GM12878 (cell line): ENCODE measurements at regions not wholly inside any gene's neighbourhood (a gene's known extent, or its start where the extent isn't known, plus 50 kb on each side); places are given as distances from the start of the nearest gene placed in this dataset.

Source experiments
- ATAC-seq: fragments of 200-7000 bp; cut with Tn5 transposase; 3 replicates; pipeline ENCODE4 v1.9.1; 2020; ENCODE audit warnings: mild to moderate bottlenecking, moderate library complexity
- BruUV-seq: library from RNA; stranded (reverse); fragments of 400-500 nt; replicated peaks from 2 replicates; lab custom pipeline; 2021; lab: Mats Ljungman, UMichigan
- CTCF ChIA-PET: fragments of 300-600 bp; sonication (Branson Sonifier 250); formaldehyde crosslinking; extraction: SDS; loops from one replicate; lab custom pipeline; 2021; ENCODE audit warnings: inconsistent platforms; lab: Yijun Ruan, JAX
- POLR2A ChIA-PET: fragments of 350-600 bp; formaldehyde crosslinking; extraction: SDS; loops from one replicate; lab custom pipeline; 2021; ENCODE audit warnings: inconsistent platforms; lab: Charles Lee
- RAD21 ChIA-PET: fragments of 300-600 bp; sonication (Branson Sonifier 250); formaldehyde crosslinking; loops from one replicate; lab custom pipeline; 2023; ENCODE audit warnings: antibody characterized with exemption; ENCODE audit not compliant: unreplicated experiment; lab: Charles Lee
- SMC1A ChIA-PET: fragments of 300-600 bp; sonication (Branson Sonifier 250); formaldehyde crosslinking; loops from one replicate; lab custom pipeline; 2023; ENCODE audit not compliant: unreplicated experiment, uncharacterized antibody; lab: Charles Lee
- DNase-seq: peaks from one replicate; pipeline ENCODE4 v3.0.0-alpha.2; 2011; ENCODE audit warnings: low read depth, low spot score
- FAIRE-seq: peaks from 3 replicates; lab custom pipeline; 2011; peaks lifted over from hg19 to GRCh38; lab: Jason Lieb, UNC
- H2AFZ ChIP-seq: 2 replicates; pipeline ENCODE4 v1.6.0; 2011; ENCODE audit warnings: low read depth, low read length, control low read depth; ENCODE audit not compliant: control insufficient read depth
- H3K27ac ChIP-seq: 2 replicates; pipeline ENCODE4 v1.5.1; 2011; ENCODE audit warnings: control low read depth; ENCODE audit not compliant: control insufficient read depth, insufficient read depth
- H3K27me3 ChIP-seq, 2 experiments: replicated peaks in 1 of 2; 2 replicates each; pipeline versions ENCODE4 v1.6.0 to v1.6.1; 2011; ENCODE audit warnings: low read length in 1 of 2; ENCODE audit not compliant: control insufficient read depth in 2 of 2, insufficient read depth in 2 of 2
- H3K36me3 ChIP-seq, 2 experiments: 2 replicates each; pipeline ENCODE4 v1.5.1; 2011; ENCODE audit warnings: low read length in 1 of 2; ENCODE audit not compliant: control insufficient read depth in 2 of 2, insufficient read depth in 2 of 2
- H3K4me1 ChIP-seq: 2 replicates; pipeline ENCODE4 v1.6.1; 2011; ENCODE audit warnings: mild to moderate bottlenecking, low read length, moderate library complexity, mixed read lengths; ENCODE audit not compliant: control insufficient read depth, insufficient read depth
- H3K4me2 ChIP-seq: 2 replicates; pipeline ENCODE4 v1.6.0; 2011; ENCODE audit warnings: control low read depth; ENCODE audit not compliant: control insufficient read depth, insufficient read depth
- H3K4me3 ChIP-seq: fragments of 200-600 bp; sonication (generic); 2 replicates; pipeline ENCODE4 v1.5.1; 2016
- H3K79me2 ChIP-seq: 2 replicates; pipeline ENCODE4 v1.6.0; 2011; ENCODE audit warnings: low read length; ENCODE audit not compliant: control insufficient read depth, insufficient read depth
- H3K9ac ChIP-seq: 2 replicates; pipeline ENCODE4 v1.8.0; 2011; ENCODE audit warnings: low read length, control low read depth, mixed read lengths; ENCODE audit not compliant: control insufficient read depth, insufficient read depth
- H3K9me3 ChIP-seq: replicated peaks from 3 replicates; pipeline ENCODE4 v1.5.1; 2011; ENCODE audit warnings: mild to moderate bottlenecking, low read length; ENCODE audit not compliant: control insufficient read depth, insufficient read depth
- H4K20me1 ChIP-seq: 2 replicates; pipeline ENCODE4 v1.6.0; 2011; ENCODE audit not compliant: control insufficient read depth, insufficient read depth
- ATF2 ChIP-seq: IDR thresholded peaks from 2 replicates; pipeline ENCODE4 v1.6.1; 2012; ENCODE audit warnings: low read length, inconsistent platforms
- CTCF ChIP-seq, 3 experiments: IDR thresholded peaks in 2 of 3; conservative IDR thresholded peaks in 1 of 3; 2 replicates each; pipeline ENCODE4 v1.5.1; 2011; ENCODE audit warnings: low read depth in 3 of 3, low read length in 3 of 3, mild to moderate bottlenecking in 3 of 3, control low read depth in 2 of 3, moderate library complexity in 2 of 3, inconsistent platforms in 1 of 3, mixed read lengths in 1 of 3; ENCODE audit not compliant: control insufficient read depth in 2 of 3, insufficient read depth in 1 of 3; ENCODE audit errors: extremely low read depth in 1 of 3
- E2F8 ChIP-seq: fragments of 450-650 bp; IDR thresholded peaks from 2 replicates; pipeline ENCODE4 v1.6.1; 2018; ENCODE audit warnings: mild to moderate bottlenecking, low read depth, moderate library complexity; ENCODE audit not compliant: partially characterized antibody
- EED ChIP-seq: sonication (generic); IDR thresholded peaks from 2 replicates; pipeline ENCODE4 v1.6.1; 2016; ENCODE audit warnings: antibody characterized with exemption, low read depth
- MYB ChIP-seq: fragments of 150-350 bp; IDR thresholded peaks from 2 replicates; pipeline ENCODE4 v1.6.1; 2014; ENCODE audit warnings: mild to moderate bottlenecking, low read depth, low read length, borderline replicate concordance
- RAD51 ChIP-seq: fragments of 450-650 bp; IDR thresholded peaks from 2 replicates; pipeline ENCODE4 v1.6.1; 2016; ENCODE audit warnings: moderate library complexity, mild to moderate bottlenecking, inconsistent platforms
- RCOR1 ChIP-seq: conservative IDR thresholded peaks from 2 replicates; pipeline ENCODE4 v1.6.1; 2012; ENCODE audit warnings: low read depth, low read length, improper control_type of control experiment
- SP1 ChIP-seq: IDR thresholded peaks from one replicate; pipeline ENCODE4 v1.6.1; 2011; ENCODE audit warnings: low read depth, low read length
- WGBS: methylation state at CpG from one replicate; pipeline ENCODE4 v1.1.6; 2016; ENCODE audit warnings: low lambda C conversion rate; ENCODE audit not compliant: insufficient replicate concordance, insufficient coverage; ENCODE audit errors: missing lambda C conversion rate; 5-methylcytosine and 5-hydroxymethylcytosine counted together
- in situ Hi-C: fragments of 300-500 bp; cut with MboI; formaldehyde crosslinking; loops from 9 replicates; pipeline ENCODE4 v1.14.3; 2018; ENCODE audit warnings: mixed read lengths
- intact Hi-C: fragments of 100-400 bp; cut with micrococcal nuclease; formaldehyde crosslinking; loops from one replicate; pipeline ENCODE4 v1.14.2; 2022; ENCODE audit not compliant: unreplicated experiment
- TF ChIP-seq, protein P1 (sequence below): IDR thresholded peaks from 2 replicates; pipeline ENCODE4 v1.6.1; 2012; ENCODE audit warnings: improper control_type of control experiment, low read depth, low read length; ENCODE audit not compliant: insufficient replicate concordance

DNA sequence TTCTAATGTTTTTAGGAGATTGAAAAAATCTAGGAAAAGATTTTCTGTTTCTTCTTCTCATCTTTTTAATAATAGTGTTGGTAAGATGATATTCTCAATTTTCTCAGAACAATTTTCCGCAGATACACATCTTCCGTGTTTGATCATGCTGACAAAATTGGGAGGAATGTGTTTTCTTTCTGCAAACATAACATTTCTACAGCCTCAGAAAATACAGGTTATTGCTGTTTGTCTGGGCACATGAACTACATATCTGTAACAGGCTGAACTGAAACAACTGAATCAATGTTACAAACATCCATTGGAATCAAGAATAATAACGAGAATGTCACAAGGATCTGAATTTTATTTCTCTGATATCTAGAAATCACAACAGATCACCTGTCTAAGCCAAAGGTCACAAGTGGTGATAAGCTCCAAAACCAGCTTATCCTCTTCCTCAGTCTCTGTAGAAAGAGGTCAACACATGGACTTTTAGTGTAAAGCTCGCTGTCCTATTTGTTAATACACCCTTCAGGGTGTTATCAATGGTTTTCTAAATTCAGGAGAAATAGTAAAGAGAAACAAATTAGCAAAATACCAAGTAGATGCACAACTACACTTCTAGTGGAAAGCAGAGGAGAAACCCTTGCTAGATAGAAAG, 197.3 kb upstream of the MARCKS start (continued):
- TF ChIP-seq, protein P1, sequence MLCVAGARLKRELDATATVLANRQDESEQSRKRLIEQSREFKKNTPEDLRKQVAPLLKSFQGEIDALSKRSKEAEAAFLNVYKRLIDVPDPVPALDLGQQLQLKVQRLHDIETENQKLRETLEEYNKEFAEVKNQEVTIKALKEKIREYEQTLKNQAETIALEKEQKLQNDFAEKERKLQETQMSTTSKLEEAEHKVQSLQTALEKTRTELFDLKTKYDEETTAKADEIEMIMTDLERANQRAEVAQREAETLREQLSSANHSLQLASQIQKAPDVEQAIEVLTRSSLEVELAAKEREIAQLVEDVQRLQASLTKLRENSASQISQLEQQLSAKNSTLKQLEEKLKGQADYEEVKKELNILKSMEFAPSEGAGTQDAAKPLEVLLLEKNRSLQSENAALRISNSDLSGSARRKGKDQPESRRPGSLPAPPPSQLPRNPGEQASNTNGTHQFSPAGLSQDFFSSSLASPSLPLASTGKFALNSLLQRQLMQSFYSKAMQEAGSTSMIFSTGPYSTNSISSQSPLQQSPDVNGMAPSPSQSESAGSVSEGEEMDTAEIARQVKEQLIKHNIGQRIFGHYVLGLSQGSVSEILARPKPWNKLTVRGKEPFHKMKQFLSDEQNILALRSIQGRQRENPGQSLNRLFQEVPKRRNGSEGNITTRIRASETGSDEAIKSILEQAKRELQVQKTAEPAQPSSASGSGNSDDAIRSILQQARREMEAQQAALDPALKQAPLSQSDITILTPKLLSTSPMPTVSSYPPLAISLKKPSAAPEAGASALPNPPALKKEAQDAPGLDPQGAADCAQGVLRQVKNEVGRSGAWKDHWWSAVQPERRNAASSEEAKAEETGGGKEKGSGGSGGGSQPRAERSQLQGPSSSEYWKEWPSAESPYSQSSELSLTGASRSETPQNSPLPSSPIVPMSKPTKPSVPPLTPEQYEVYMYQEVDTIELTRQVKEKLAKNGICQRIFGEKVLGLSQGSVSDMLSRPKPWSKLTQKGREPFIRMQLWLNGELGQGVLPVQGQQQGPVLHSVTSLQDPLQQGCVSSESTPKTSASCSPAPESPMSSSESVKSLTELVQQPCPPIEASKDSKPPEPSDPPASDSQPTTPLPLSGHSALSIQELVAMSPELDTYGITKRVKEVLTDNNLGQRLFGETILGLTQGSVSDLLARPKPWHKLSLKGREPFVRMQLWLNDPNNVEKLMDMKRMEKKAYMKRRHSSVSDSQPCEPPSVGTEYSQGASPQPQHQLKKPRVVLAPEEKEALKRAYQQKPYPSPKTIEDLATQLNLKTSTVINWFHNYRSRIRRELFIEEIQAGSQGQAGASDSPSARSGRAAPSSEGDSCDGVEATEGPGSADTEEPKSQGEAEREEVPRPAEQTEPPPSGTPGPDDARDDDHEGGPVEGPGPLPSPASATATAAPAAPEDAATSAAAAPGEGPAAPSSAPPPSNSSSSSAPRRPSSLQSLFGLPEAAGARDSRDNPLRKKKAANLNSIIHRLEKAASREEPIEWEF: no peak
- TF ChIP-seq MYB: no peak
- TF ChIP-seq, all 136 proteins: peak for 0

- ChIA-PET SMC1A (interaction anchor here (1.1 to 19.1 kb wide), 9 partner anchors 9 to 194 kb away, joined by 3 to 234 read pairs (median 8); no protein-coding TSS in a partner anchor), POLR2A (interaction anchor here (1.0 to 4.0 kb wide), 4 partner anchors 9 to 18 kb away, joined by 4 to 22 read pairs (median 12); no protein-coding TSS in a partner anchor)
- in situ Hi-C loops: no loop called here
- TF ChIP-seq RCOR1: no peak
- TF ChIP-seq ATF2: no peak
- TF ChIP-seq EED: no peak
- no peak for TF ChIP-seq RAD51
- TF ChIP-seq SP1: no peak
- TF ChIP-seq CTCF (IDR thresholded peaks at IDR 0.05 in 2 of 3, conservative IDR thresholded peaks at IDR 0.05 in 1 of 3; ENCODE audit: control insufficient read depth in 2 of 3, extremely low read depth in 1 of 3, insufficient read depth in 1 of 3, low read depth in 3 of 3, low read length in 3 of 3): no peak
- TF ChIP-seq E2F8: no peak
These were observed 196.3 kb upstream of the MARCKS start for GRCh38 chr6:113660819-113661218.

More at GRCh38 chr6:113660819-113661218, 196.3 kb upstream of the MARCKS start:
- ATAC-seq: no peak
- Histone ChIP-seq H3K4me1 (peaks cover 39% of the 10 kb centered on the region), H3K4me3 (no peak overlapping the region), H3K4me2 (no peak overlapping the region; the same call in 1 of the 2 replicates), H3K9me3 (no peaks in the 10 kb centered on the region), H4K20me1 (no peaks in the 10 kb centered on the region), H2AFZ (no peak overlapping the region), H3K79me2 (no peaks in the 10 kb centered on the region), H3K9ac (no peak overlapping the region), H3K27ac (no peak overlapping the region), H3K27me3 (no peaks in the 10 kb centered on the region), H3K36me3 (no peaks in the 10 kb centered on the region)
- FAIRE-seq: no peak
- BruUV-seq: no TSS peak
- intact Hi-C loops: no loop called here
- no peak for DNase-seq
- ChIA-PET RAD21 (interaction anchor here (0.6 to 5.3 kb wide), 12 partner anchors 9 to 284 kb away, joined by 3 to 48 read pairs (median 5); no protein-coding TSS in a partner anchor), CTCF (interaction anchor here (0.9 to 1.5 kb wide), 6 partner anchors 14 to 354 kb away, joined by 3 to 5 read pairs (median 4); no protein-coding TSS in a partner anchor)
- WGBS: 76% methylated on average over 2 of the region's 2 CpGs
